H1 (cell line): ENCODE measurements at regions not wholly inside any gene's neighbourhood (a gene's known extent, or its start where the extent isn't known, plus 50 kb on each side); places are given as distances from the start of the nearest gene placed in this dataset.

Source experiments
- CBX8 ChIP-seq: fragments of 300-800, 300-1000 bp; sonication (generic); IDR thresholded peaks from 2 replicates; pipeline ENCODE4 v1.7.1; 2016; ENCODE audit warnings: low read depth, low read length, borderline replicate concordance
- CEBPB ChIP-seq: IDR thresholded peaks from 2 replicates; pipeline ENCODE4 v1.6.1; 2012; ENCODE audit warnings: low read depth, low read length
- CHD2 ChIP-seq: IDR thresholded peaks from 2 replicates; pipeline ENCODE4 v1.6.1; 2012; ENCODE audit warnings: low read length, improper control_type of control experiment
- EZH2 ChIP-seq: fragments of 200-600 bp; sonication (generic); IDR thresholded peaks from 2 replicates; pipeline ENCODE4 v1.7.1; 2012; ENCODE audit warnings: low read depth, mild to moderate bottlenecking, moderate library complexity, low read length, inconsistent platforms; ENCODE audit not compliant: severe bottlenecking
- HDAC2 ChIP-seq, 2 experiments: fragments of 300-600 bp in 1 of 2; sonication (generic) in 1 of 2; IDR thresholded peaks; 2 replicates each; pipeline ENCODE4 v1.6.1; 2011 to 2012; ENCODE audit warnings: low read depth in 2 of 2, low read length in 2 of 2, mild to moderate bottlenecking in 2 of 2, moderate library complexity in 2 of 2, borderline replicate concordance in 1 of 2, inconsistent platforms in 1 of 2
- MAFK ChIP-seq: IDR thresholded peaks from 2 replicates; pipeline ENCODE4 v1.6.1; 2012; ENCODE audit warnings: low read depth, mild to moderate bottlenecking, improper control_type of control experiment, low read length
- POLR2A ChIP-seq, 2 experiments: IDR thresholded peaks; 1 replicate in 1 of 2; 2 replicates in 1 of 2; pipeline ENCODE4 v1.6.1; 2011; ENCODE audit warnings: low read depth in 2 of 2, low read length in 2 of 2, mild to moderate bottlenecking in 2 of 2; ENCODE audit errors: control extremely low read depth in 1 of 2
- POLR2AphosphoS5 ChIP-seq: IDR thresholded peaks from 2 replicates; pipeline ENCODE4 v1.6.1; 2011; ENCODE audit warnings: low read depth, low read length
- RAD21 ChIP-seq, 2 experiments: IDR thresholded peaks in 1 of 2; conservative IDR thresholded peaks in 1 of 2; 2 replicates each; pipeline ENCODE4 v1.6.1; 2011; ENCODE audit warnings: low read depth in 2 of 2, low read length in 2 of 2, improper control_type of control experiment in 1 of 2, inconsistent platforms in 1 of 2, mild to moderate bottlenecking in 1 of 2, moderate library complexity in 1 of 2
- ZNF274 ChIP-seq: IDR thresholded peaks from 2 replicates; pipeline ENCODE4 v1.7.0; 2012; ENCODE audit warnings: low read length, borderline replicate concordance; ENCODE audit errors: extremely low read depth
- TF ChIP-seq, protein P1 (sequence below), 3 experiments: IDR thresholded peaks; 1 replicate in 2 of 3; 2 replicates in 1 of 3; pipeline versions ENCODE4 v1.5.1 to v1.6.1; 2011; ENCODE audit warnings: low read length in 3 of 3, mild to moderate bottlenecking in 3 of 3, inconsistent platforms in 2 of 3, low read depth in 1 of 3, moderate library complexity in 1 of 3; ENCODE audit not compliant: insufficient read depth in 1 of 3; ENCODE audit errors: control extremely low read depth in 1 of 3

DNA sequence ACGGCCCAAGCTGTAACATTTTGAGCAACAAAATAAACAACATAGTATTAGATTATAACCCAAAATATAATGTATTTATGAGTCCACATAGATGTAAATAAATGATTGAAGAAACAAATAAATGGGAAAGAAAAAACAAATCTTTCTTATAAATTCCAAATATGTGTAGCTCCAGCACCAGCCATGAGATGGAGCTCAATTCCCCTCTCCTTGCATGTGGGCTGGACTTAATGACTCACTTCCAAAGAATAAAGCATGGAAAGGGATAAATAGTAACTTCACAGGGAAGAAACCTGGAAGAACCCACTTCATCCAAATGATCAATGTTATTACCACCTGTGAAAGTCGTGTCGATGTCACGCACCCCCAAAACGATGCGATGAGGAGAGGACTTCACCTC is 158.8 kb downstream of the RPAP3 start:
- TF ChIP-seq, protein P1, sequence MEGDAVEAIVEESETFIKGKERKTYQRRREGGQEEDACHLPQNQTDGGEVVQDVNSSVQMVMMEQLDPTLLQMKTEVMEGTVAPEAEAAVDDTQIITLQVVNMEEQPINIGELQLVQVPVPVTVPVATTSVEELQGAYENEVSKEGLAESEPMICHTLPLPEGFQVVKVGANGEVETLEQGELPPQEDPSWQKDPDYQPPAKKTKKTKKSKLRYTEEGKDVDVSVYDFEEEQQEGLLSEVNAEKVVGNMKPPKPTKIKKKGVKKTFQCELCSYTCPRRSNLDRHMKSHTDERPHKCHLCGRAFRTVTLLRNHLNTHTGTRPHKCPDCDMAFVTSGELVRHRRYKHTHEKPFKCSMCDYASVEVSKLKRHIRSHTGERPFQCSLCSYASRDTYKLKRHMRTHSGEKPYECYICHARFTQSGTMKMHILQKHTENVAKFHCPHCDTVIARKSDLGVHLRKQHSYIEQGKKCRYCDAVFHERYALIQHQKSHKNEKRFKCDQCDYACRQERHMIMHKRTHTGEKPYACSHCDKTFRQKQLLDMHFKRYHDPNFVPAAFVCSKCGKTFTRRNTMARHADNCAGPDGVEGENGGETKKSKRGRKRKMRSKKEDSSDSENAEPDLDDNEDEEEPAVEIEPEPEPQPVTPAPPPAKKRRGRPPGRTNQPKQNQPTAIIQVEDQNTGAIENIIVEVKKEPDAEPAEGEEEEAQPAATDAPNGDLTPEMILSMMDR (IDR thresholded peaks at IDR 0.05; ENCODE audit: control extremely low read depth in 1 of 3, insufficient read depth in 1 of 3, low read depth in 1 of 3, low read length in 3 of 3) = peak in 2 of 3 experiments; percentile 38 to 44; a peak in 3 of 4 replicates
- TF ChIP-seq POLR2A (IDR thresholded peaks at IDR 0.05; ENCODE audit: control extremely low read depth in 1 of 2, low read depth in 2 of 2, low read length in 2 of 2) (no peak), CBX8 (no peak), CEBPB (no peak), RAD21 (IDR thresholded peaks at IDR 0.05 in 1 of 2, conservative IDR thresholded peaks at IDR 0.05 in 1 of 2; ENCODE audit: low read depth in 2 of 2, low read length in 2 of 2) (peak; percentile 63 to 67), EZH2 (no peak), MAFK (no peak), HDAC2 (IDR thresholded peaks at IDR 0.05; ENCODE audit: borderline replicate concordance in 1 of 2, low read depth in 2 of 2, low read length in 2 of 2) (no peak), ZNF274 (no peak), POLR2AphosphoS5 (no peak), CHD2 (no peak)
